ENCODE measurements at regions not wholly inside any gene's neighbourhood (a gene's known extent, or its start where the extent isn't known, plus 50 kb on each side); places are given as distances from the start of the nearest gene placed in this dataset.
"Not testable (repeated sequence)": the region's sequence is repeated elsewhere in the genome, so short reads cannot be mapped to it uniquely, and the experiment has no call there.

GRCh38 chr5:99765011-99765410 lies 770.2 kb upstream of the FAM174A start:
- no peak for DNase-seq (ENCODE audit: extremely low read depth in 1 of 2, low read depth in 1 of 2)

DNA sequence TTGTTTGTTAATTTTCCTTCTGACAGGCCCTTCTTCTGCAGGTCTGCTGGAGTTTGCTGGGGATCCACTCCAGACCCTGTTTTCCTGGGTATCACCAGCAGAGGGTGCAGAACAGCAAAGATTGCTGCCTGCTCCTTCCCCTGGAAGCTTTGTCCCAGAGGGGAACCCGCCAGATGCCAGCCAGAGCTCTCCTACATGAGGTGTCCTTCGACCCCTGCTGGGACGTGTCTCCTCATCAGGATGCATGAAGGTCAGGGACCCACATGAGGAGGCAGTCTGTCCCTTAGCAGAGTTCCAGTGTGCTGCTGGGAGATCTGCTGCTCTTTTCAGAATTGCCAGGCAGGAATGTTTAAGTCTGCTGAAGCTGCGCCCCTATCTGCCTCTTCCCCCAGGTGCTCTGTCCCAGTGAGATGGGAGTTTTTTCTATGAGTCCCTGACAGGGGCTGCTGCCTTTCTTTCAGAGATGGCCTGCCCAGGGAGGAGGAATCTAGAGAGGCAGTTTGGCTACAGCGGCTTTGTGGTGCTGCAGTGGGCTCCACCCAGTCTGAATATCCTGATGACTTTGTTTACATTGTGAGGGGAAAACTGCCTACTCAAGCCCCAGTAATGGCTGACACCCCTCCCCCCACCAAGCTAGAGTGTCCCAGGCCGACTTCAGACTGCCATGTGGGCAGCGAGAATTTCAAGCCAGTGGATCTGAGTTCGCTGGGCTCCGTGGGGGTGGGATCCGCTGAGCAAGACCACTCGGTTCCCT lies 772.0 kb upstream of the FAM174A start:
- no peak for DNase-seq (ENCODE audit: extremely low read depth in 1 of 2, low read depth in 1 of 2)

GRCh38 chr5:99747342-99747741 lies 787.8 kb upstream of the FAM174A start:
- no peak for DNase-seq (ENCODE audit: extremely low read depth in 1 of 2, low read depth in 1 of 2)

- DNase-seq (ENCODE audit: extremely low read depth in 1 of 2, low read depth in 1 of 2): not testable (repeated sequence)
Measured at GRCh38 chr5:99733146-99733545, 802.0 kb upstream of the FAM174A start.

DNA sequence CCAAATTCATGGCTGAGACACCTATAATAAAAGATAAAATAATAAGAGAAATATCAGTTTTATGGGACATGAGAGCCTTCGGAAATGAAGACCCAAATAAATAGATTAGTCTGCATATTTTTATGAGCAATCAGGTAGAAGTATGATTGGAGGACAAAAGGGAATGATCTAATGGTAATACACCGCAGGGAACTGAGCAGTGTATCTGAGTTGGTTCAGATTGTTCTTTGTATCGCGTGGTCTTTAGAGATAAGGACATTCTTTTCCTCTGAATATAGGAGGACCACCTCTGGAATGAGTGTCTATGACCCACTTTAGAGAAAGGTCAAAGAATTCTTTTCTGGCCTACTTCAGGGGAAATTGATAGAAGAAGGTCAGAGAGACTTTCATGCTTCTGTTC lies 801.8 kb upstream of the CHD1 start:
- DNase-seq (ENCODE audit: extremely low read depth in 1 of 2, low read depth in 1 of 2): not testable (repeated sequence)

GRCh38 chr5:99724732-99725290 lies 796.0 kb upstream of the CHD1 start:
- no peak for DNase-seq (ENCODE audit: extremely low read depth in 1 of 2, low read depth in 1 of 2)

GRCh38 chr5:99721506-99721905 lies 792.7 kb upstream of the CHD1 start:
- no peak for DNase-seq (ENCODE audit: extremely low read depth in 1 of 2, low read depth in 1 of 2)

- no peak for DNase-seq (ENCODE audit: extremely low read depth in 1 of 2, low read depth in 1 of 2)
Measured at GRCh38 chr5:99715921-99716320, 787.1 kb upstream of the CHD1 start.

- no peak for DNase-seq (ENCODE audit: extremely low read depth in 1 of 2, low read depth in 1 of 2)
Measured at GRCh38 chr5:99706160-99706559, 777.4 kb upstream of the CHD1 start.

DNA sequence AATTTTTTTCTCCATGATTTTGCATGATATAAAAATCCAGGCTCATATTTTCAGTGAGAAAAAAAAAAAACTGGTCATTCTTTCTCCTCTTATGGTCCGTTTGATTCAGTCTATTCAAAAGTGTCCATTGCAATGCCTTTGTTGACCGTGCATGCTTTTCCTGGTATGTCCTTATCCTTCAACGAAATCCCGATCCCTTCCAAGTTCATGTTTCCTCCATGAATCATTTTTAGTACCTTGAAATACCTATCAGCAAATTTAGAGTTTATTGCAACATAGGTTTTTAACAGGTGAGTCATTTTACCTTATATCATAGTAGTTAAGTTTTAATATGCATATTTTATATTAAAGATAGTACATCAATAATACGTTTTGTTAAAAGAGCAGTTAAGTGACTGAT lies 773.8 kb upstream of the CHD1 start:
- no peak for DNase-seq (ENCODE audit: extremely low read depth in 1 of 2, low read depth in 1 of 2)

DNA sequence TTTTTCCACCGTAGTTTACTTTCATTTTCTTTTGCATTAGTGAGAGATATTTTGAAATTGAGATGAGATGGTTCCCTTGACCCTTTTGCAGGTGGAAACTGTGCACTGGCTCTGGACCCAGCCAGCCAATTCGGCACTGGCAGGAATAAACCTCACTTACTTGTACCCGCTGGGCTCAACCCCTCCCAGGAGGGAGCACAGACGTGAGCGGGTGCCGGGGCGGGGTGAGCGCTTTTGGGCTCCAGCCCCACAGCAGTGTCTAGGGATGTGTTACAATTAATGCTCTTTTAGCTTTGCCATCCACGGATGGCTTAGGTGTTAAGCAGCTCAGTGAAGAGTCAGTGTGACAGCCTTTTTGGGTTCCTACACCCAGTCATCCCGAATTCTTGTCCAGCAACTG lies 766.1 kb upstream of the CHD1 start:
- DNase-seq (ENCODE audit: extremely low read depth in 1 of 2, low read depth in 1 of 2): no peak

DNA sequence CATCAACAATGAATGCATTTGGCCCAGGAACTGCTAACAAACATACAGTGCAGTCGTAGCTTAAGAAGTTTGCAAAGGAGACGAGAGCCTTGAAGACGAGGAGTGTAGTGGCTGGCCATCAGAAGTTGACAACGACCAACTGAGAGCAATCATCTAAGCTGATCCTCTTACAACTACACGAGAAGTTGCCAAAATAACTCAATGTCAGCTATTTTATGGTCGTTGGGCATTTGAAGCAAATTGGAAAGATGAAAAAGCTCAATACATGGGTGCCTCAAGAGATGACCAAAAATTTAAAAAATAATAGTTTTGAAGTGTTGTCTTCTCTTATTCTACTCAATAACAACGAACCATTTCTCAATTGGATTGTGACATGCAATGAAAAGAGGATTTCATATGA lies 757.7 kb upstream of the CHD1 start:
- no peak for DNase-seq (ENCODE audit: extremely low read depth in 1 of 2, low read depth in 1 of 2)

DNA sequence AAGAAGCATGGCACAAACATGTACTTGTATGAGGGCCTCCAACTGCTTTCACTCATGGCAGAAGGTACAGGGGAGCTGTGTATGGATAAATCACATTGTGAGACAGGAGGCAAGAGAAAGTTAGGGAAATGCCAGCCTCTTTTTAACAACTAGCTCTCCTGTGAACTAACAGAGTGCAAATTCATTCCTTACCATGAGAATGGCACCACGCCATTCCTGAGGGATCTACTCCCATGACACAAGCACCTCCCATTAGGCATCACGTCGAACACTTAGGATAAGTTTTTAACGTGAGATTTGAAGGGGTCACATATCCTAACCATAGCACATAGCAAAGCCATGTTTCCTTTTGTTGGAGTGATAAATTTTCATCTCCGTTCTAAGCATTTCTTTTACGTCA lies 747.2 kb upstream of the CHD1 start:
- DNase-seq (ENCODE audit: extremely low read depth in 1 of 2, low read depth in 1 of 2): no peak

DNA sequence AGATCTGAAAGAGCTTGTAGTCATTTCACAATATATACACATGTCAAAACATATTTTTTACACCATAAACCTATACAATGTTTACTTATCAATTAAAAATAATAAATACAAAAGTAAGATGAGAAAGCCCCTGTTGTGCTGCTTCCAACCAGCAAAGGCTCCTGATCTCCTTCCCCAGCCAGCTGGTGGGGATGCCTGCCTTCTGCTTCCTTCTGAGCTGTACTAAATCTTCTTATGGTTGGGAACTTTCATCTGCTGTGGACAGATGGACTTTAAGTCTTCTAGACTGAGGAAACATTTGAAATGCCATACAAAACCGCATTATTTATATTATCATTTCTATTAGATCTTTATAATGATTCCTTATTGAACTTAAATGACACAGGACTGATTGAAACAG lies 745.3 kb upstream of the CHD1 start:
- DNase-seq (ENCODE audit: extremely low read depth in 1 of 2, low read depth in 1 of 2): no peak

DNA sequence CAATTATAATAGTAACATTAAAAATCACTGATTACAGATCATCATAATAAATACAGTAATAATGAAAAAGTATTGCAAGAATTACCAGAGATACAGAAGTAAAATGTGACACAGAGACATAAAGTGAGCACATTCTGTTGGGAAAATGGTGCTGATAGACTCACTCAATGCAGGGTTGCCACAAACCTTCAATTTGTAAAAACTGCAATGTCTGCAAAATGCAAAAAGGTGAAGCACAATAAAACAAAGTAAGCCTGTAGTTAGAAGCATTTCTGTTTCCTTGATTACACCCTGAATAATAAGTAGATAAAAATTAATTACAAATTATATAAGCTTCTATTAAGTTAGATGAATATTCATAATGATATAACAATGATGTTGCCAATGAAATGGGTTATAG lies 736.2 kb upstream of the CHD1 start:
- no peak for DNase-seq (ENCODE audit: extremely low read depth in 1 of 2, low read depth in 1 of 2)

GRCh38 chr5:99651298-99651697 lies 722.5 kb upstream of the CHD1 start:
- no peak for DNase-seq (ENCODE audit: extremely low read depth in 1 of 2, low read depth in 1 of 2)

DNA sequence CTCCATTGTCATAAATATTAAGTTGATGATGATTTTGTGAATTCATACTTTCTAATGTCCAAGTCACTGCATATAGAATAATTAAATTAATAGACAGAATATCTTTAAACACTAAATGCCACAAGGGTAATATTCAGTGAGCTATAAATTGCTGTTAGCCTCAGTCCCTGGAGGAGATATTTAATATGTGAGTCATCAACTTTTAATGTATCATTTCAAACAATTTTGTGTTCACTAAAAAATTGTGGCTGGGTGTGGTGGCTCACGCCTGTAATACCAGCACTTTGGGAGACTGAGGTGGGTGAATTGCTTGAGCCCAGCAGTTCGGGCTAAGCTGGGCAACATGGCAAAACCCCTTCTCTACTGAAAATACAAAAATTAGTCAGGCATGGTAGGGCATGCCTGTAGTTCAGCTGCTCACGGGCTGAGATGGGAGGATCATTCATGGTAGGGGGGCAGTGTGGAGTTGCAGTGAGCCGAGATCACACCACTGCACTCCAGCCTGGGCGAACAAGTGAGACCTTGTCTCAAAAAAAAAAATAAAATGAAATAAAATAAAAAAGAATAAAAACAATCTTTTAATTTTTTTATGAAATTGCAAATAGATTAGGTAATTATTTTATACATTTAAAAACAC lies 717.3 kb upstream of the CHD1 start:
- no peak for DNase-seq (ENCODE audit: extremely low read depth in 1 of 2, low read depth in 1 of 2)

DNA sequence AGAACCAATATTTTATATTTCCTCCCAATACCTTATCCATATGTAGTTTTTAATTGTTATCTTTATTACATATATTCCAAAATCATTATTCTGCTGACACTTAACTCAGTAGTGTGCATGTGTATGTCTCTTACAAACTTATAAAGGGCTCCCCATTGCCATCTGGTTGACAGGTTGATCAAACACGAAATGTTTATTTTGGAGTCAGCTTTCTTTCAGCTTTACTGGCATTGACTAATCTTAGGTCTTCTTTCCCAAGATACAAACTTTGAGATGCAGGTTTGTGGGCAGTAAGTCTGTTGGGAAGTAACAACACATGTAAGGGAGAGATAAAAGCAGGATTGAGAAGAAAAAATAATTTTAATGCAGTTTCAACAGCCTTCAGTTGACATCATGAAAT lies 716.0 kb upstream of the CHD1 start:
- DNase-seq (ENCODE audit: extremely low read depth in 1 of 2, low read depth in 1 of 2): no peak

GRCh38 chr5:99640646-99641045 lies 711.8 kb upstream of the CHD1 start:
- no peak for DNase-seq (ENCODE audit: extremely low read depth in 1 of 2, low read depth in 1 of 2)

DNA sequence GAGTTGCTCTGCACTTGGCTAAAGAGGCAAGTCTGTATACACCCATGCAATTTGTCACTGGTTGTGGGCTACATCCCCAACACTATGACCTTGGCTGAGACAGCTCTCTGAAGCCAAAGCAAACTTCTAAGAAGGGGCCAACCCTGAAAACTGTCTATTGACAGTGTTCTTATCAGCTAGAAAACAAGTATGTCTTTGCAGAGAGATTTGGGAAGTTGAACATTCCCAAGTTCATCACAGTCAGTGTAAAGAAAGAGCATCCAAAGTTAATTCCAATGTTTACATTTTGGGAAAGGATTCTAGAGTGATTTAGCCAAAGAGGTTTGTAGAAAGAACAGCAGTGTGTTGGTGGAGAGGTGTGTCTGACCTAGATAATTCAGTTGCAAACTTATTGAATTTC lies 711.1 kb upstream of the CHD1 start:
- DNase-seq (ENCODE audit: extremely low read depth in 1 of 2, low read depth in 1 of 2): no peak

DNA sequence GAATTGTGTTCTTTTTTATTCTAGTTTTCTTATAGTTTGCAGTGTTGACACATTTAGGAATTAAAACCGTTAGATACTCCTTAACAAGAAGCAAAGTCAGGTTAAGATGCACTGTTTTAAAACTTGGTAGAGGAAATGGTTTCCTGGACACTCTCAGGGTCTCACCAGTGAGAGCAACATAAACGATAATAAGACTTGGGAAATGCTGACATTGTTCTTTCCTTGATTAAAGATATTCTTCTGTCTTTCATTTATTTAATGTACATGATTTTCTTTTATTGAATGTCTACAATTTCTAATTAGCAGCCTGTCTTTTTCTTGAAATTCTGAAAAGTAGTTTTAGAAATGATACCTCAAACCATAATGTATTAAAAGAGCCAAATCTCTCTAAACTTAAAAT lies 707.9 kb upstream of the CHD1 start:
- no peak for DNase-seq (ENCODE audit: extremely low read depth in 1 of 2, low read depth in 1 of 2)
